Globus pallidus (tissue), 1 donor: ENCODE measurements at regions not wholly inside any gene's neighbourhood (a gene's known extent, or its start where the extent isn't known, plus 50 kb on each side); places are given as distances from the start of the nearest gene placed in this dataset.

Source experiments
- DNase-seq: peaks from one replicate; pipeline ENCODE4 v3.0.0-alpha.2; 2015; ENCODE audit warnings: low spot score

DNA sequence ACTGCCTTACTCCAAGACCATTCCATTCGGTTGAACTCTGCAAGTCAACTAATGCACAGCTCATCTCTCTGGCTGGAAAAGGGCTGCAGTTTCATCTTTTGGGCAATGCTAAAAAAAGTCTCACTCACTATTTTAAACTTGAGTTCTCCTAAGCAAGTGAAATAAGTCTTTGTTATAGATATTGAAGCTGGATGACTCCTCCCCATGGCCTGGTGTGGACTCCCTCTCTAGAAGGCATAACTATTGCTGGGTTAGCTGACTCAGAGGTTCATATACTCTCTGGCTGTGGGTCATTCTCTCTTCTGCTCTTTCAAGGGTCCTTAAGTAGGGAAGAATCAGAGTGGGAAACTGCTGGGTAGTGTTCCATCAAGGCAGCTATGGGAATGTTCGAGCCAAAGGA is 88.0 kb downstream of the XCL2 start:
- no peak for DNase-seq

DNA sequence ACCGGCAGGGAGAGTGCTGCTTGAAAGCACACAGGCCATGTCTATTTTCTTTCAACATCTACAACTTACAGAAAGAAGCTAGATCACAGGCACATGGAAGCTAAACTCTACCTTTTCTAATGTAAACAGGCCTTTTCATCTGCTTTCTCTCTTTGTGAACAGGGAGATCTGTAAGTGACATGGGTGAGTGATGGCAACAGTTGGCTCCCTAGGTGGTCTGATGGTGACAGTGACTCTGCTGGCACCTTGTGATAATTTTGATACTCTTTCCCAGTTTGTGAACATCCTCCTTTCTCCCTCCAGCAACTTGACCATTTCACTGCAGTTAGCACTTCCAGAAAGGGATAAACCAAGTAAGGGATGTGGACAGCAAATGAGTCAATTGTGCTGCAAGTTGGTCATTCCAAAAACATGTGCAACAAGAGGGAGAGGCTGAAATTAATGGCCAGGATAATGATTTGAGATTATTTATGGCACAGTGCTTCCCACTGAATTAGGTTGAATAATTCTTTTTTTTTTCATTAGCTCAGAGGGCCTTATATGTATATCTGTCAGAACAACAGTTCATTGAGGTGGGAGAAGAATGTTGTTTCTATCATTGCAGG is 89.5 kb downstream of the XCL2 start:
- no peak for DNase-seq

DNA sequence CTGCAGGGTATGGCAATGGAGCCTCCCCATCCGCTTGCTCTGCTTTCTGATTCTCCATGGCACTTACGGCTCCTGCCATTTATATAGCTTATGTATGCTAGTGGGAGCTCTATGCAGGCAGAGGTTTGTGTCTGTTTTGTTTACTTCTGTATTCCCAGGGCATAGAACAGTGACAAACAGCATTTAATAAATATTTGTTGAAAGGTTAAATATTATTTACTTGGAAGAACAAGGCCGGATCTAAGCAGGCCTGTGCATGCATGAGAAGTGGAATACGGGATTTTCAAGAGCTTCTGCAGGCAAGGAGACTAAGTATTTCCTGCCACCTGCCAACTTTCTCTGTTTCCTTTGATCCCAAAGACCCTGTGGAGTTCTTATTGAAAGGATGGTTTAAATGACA is 90.7 kb downstream of the XCL2 start:
- DNase-seq, result no peak

DNA sequence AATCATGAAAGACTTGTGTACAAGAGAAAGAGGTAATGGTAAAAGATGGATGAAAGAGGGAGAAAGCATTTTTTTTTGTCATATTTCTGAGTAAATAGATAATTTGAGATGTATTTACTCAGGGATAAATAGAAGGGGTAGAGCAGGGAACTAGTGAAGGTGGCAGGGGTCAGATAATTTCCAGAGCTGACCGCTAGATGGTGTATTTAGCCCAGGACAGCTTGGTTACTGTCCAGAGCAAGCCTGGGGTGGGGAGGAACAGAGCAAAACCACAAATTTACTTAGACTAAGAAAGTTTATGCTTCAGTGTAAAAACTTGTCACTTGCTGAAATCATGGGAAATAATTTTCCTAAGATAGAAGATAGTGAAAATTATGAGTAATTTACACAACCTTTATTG is 91.5 kb downstream of the XCL2 start:
- no peak for DNase-seq

DNA sequence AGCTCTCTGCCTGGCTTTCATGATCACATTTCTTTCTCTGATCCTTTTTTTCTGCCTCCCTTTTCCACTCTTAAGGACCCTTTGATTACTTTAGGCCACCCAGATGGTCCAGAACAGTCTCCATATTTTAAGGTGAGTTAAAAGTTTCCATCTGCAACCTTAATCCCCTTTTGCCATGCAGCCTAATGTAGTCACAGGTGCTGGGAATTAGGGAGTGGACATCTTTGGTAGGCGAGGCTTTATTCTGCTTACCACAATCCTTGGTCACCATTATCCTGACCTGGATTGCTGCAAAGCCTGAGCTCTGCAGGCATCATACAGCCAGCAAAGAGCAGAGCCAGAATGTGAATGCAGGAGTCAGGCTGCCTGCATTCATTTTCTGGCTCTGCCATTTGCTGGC is 95.9 kb downstream of the XCL2 start:
- no peak for DNase-seq

DNA sequence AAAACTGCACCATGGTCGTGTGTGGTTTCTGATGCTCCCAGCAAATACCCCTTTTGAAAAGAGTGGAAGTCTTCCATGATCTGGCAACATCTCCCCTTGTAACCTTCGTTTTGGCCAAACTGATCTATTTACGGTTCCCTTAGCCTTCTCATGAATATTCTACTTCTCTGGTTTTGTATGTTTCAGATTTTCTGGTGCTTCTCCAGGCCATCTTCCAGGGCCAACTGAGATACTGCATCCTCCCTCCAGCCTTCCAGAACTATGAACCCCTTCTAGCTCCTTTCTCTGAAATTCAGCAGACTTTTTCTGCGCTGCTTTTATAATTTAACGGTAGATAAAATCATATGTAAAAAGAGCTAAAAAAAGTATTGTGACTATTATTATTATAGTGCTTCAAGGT is 97.7 kb downstream of the XCL2 start:
- DNase-seq, result no peak

DNA sequence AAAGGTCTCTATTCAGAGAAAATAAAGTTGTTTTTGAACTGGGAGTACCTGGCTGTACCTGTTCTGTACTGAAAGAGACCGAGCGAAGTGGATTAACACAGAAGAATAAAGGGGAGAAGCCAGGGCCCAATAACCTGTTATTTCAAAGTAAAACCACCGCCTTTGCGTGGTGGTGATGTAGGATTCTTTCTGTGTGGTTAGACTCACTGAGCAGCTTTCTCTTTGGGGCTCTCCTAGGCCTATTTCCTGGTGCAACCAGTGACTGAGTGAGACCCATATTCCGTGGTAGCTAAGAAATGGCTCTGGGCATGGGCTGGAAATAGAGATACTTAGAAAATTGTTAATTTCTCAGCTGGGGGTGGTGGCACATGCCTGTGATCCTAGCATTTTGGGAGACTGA is 99.9 kb downstream of the XCL2 start:
- DNase-seq, result no peak

DNA sequence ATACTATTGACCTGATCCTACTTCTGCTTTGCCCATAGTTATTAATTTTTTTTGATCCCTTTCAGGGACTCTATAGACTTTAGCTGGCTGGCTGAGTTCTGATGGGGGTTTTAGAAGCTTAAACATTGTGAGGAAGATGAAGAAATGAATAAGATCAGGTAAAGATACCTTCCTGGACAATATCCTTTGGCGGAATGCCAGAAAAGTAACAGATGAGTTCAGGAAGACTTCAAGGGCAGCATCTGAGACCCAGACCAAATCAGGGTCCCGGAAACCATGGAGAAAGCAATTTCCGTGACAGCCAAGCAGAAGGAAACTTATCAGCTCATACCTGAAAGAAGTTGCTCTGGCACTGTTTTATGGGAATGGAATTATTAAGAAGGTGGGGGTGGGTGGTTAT is 100.4 kb downstream of the XCL2 start:
- DNase-seq, result no peak

DNA sequence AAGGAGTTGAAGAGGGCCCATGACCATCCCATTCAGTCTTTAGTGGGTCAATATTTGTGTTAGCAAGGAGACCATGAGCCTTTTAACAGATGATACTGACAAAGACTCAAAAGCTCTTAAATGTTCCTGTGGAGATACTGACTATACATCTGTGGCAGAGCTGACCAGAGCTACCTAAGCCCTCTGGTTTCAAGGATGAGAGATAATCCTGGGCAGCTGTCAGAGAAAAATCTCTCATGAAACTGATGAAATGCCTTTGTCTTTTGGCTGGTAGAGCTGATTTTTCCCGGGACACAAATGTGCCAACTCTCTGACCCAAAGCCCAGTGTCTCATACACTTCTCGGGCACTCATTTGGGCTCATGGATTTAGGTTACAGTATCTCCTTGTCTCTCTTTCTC is 100.9 kb downstream of the XCL2 start:
- DNase-seq, result no peak

DNA sequence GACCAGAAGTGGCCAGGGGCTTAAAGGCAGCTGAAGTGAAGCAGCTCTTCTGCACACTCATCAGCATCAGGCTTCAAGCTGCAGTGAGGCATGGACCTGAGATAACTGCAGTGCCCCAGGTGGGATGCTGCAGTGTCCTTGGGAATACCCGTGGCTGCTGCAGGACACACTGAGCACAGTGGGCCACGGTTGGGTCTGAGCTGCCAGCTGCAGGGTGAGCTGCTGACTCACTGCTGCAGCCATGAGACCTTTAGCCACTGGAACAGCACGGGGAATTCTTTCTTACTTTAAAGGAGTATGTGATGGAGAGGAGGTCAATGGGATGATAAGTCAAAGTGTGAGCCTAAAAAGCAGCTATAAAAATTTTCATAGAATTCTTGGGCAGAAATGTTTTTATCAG is 102.1 kb downstream of the XCL2 start:
- DNase-seq, result no peak

DNA sequence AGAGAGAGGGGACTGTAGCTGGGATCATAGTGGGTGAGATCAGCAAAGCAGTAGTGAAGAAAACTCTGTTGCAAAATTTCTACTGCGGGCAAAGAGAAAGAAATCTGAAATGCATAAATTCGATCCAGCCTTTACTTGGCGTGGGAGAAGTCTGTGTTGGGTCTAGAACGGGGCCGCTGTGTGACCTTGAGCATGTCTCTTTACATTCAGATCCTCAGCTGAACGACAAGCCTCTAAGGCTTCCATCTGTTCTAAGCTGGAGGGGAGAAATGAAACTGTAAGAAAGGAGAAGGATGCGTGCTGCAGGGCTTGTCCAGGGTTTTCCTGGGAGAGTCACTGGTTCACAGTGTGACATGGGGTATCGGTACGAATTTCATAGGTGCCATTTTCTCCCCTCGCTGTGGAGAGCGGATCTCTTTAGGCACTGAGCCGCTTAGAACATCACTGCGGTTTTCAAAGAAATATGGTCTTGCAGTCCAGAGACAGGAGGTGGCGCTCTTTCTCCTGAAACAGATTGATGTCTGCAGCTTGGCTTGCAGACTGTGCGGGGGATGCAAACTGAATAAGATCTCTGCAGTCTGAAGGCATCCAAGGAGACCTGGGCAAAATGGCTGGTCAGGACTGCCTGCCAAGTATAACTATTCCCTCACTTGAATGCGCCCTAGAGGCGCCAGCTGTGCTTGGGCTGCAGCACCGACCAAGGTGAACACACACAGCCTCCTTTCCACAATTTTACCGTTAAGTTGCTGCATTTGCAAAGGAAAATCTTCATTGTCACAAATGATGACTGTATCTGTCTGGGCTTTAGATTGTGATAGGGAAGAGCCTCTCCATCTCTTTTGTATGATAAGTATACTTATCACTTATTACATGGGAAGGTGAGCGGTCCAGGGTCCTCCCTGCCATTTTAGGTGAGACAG is 104.1 kb downstream of the XCL2 start:
- DNase-seq, result peak; percentile 75

DNA sequence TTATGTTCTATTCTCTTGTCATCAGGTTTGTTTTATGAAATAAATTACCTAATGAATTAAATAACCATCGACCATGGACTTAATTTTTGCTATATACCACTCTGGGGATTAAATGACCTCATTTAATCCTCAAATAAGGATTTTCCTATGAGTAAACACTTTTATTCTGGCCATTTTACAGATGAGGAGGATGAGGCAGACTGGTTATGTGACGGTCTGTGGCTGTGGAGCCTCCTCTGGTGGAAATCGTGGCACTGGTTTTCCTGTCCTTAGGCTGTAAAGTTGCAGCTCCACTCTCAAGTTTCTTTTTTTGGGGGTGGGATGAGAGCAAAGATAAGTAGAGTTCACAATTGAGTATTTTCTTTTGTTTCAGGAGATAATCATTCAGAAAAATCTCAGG is 105.2 kb downstream of the XCL2 start:
- no peak for DNase-seq

DNA sequence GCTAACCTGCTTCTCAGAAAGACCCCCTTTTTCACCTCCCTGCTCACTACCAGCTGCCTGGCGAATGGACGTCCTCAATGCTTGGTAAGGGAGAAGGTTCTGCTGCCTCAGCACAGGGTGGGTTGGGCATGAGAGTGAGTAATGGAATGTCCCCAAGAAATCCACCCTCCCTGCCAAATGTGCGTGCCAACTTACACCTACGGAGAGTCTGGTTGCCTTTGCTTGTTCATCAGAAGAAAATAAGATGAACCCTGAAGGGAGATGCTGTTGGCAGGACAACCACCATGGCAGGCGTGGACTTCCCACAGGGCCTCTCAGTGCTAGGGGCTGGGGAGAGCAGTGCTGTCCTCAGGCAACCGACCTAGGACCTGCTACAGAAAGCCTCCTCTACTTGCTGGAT is 106.0 kb downstream of the XCL2 start:
- DNase-seq, result no peak

DNA sequence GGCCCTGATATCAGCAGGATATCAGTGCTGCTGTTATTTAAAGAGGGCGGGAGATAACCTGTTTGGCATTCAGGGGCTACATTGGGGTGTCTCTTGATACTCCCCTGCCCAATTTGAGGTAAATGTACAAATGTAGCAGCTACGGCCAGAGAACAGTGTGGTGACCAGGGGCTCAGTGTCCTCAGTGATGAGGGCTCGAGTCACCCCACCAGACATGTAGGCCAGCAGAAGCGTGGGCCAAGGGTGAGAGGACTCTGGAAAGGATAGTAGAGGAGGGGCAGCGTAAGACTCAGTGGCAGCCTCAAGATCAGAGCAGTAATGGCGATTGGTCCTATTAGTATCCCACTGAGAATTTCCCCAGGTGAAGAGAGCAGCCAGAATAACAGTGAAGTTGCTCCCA is 108.4 kb downstream of the XCL2 start:
- DNase-seq, result no peak

DNA sequence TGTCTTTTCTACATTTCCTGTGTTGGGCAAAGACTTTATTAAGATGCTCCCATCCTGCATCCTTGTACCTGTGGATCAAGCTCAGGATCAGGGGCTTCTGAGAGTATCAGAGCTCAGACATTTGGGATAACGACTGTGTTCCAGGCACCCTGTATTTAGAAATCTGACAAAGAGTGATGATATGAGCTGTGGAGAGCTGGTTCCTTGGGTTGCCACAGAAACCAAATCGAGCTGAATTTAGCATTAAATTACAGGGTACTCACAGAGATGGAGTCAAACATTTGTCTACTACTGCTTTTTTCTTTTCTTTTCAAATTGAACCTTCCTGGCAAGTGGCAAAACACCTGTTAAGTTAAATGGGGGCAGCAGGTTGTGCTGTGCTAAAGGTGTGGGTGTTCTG is 110.6 kb downstream of the XCL2 start:
- DNase-seq, result no peak

DNA sequence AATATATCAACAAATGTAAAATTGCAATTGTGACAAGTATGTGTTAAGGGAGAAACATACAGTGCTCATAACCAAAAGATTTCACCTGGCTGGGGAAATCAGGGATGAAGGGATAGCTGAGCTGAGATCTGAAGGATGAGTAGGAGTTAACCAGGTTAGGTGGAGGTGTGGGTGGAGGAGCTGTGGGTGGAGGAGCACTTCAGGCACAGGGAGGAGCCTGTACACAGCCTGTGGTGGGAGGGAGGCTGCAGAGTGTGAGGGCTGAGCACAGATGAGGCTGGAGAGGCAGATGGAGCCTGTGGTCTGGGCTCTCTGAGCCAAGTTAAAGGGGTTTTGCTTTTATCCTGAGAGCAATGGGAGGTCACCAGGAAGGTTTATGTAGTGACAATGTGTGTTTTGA is 111.9 kb downstream of the XCL2 start:
- no peak for DNase-seq

DNA sequence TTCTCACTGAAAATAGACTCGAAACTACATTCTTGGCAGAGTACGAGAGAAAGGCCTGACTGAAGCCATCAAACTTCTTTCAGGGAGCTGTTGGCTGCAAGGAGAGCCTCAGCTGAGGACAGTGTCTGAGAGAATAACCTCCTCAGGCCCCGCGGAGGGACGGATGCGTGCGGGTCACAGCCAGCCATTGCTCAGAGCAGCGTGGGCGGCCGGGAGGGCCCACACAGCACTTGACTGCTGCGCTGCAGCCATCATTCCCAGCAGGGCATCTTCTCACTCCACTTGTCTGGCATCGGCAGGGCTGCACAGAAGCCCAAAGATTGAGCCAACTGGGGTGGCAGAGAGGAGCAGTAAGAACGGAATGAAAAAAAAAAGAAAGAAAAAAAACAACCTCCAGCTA is 113.5 kb downstream of the XCL2 start:
- DNase-seq, result no peak

DNA sequence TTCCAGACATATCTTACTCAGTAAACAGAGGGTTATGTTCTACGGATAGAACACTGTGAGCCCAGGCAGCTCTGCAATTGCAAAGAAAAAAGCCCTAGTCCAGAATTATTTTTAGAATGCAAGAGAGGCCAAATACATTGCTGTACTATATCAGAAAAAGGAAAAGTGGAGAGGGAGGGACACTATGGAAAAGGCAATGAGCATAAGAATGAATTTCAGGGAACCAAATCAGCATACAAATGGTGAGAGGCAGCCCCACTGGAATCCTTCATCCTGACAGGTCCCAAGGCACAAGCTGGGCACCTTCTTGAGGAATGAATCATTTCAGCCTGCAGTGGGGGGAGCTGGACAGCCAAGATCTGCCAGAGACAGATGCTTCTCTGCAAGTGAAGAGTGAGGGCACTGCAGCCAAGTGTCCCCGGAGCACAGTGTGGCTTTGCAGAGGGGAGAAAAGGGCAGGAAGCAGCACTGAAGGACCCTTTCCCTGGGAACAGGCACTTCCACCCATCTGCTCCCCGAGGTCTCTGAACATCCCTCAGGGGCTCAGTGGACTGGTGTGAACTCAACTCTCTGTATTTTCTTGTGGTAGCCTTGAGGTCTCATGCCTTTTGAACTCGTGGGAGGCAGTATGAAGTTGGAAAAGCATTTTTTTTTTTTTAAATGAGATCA is 115.6 kb downstream of the XCL2 start:
- DNase-seq, result no peak

DNA sequence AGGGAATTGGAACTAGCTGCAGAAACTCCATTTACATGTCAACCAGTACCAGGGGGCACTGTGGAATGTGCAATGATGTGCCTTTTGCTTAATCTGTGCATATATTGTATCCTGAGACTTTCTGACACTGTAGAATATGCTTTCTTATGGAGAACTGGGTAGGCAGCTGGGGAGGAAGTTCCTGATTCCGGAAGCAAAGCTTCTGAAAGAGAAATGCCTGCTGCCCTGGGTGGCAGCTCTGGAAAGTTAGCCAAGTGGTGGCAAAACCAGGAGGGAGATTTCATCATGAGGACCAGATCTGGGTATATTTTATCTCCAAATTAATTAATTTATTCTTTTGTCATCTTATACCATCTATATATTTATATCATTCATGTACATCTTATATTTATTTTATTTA is 116.7 kb downstream of the XCL2 start:
- DNase-seq, result no peak

DNA sequence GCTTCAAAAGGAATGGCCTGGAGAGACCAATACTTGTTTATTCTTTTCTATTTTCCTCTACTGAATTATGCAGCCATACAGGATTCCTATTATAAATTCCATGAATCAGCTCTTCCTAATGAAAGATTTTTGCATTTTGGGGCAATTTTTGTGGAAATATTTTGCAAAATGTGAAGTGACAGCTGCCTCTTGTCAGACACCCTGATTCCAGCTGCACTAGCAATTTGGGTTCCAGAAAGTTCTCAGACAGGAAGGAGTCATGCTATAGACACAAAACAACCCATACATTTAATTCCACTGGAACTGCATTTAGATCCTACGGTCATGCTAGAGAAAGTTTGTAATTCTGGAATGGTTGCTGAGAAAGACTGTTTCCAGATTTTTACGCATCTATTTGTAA is 119.5 kb downstream of the XCL2 start:
- DNase-seq, result no peak

DNA sequence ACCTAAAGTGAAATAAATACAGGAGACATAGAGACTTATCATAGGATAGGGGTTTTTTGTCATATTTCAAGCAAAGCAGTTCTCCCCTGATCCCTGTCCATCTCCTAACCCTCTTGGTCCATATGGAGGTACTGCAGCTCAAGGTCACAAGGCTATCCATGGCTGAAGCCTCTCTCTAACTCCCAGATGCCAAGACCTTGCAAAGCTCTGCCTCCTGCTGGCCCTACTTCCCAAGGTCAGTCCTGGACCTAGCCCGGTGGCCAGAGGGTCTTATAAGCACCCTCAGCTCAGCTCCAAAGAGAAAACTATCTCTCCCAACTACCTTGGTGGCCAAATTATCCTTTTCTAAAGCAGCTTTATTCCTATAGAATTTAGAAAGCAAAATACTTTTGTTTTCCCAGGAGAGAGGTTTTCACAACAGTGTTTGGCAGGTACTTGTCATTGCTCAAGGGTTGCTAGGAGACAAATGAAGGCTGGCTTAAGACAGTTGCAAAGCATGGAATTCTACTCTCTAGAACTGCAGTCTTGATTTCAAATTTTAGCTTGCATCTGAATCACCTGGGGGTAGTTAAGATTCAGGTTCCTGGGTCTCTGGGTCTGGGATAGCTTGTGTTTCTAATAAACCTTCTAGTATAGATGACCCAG is 121.5 kb downstream of the XCL2 start:
- DNase-seq, result no peak

DNA sequence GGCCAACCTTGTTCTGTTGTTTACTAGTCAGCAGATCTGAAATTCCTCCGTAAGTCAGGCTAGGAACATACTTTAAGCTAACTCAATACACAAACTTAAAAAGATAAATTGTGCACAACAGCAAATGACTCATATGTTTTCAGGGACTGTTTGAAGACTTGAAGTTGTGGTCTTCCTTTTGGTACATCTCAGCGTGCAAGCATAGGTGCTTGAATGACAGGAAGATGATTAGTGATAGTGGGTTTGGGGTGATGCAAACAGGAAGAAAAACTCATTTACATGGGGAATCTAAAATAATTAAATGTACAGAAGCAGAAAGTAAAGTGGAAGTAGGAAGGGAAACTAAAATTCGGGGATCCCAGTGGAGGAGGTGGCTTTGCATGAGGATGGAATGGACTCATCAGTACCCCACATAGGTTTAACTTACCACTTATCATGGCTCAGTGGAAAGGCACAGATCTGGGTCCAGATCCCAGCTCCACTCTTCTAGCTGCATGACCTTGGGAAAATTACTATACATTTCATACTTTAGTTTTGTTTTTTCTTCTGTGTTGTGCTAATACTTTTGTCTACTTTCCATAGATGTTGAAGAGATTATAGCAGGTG is 122.3 kb downstream of the XCL2 start:
- DNase-seq, result no peak
